ENCODE measurements at regions not wholly inside any gene's neighbourhood (a gene's known extent, or its start where the extent isn't known, plus 50 kb on each side); places are given as distances from the start of the nearest gene placed in this dataset.

DNA sequence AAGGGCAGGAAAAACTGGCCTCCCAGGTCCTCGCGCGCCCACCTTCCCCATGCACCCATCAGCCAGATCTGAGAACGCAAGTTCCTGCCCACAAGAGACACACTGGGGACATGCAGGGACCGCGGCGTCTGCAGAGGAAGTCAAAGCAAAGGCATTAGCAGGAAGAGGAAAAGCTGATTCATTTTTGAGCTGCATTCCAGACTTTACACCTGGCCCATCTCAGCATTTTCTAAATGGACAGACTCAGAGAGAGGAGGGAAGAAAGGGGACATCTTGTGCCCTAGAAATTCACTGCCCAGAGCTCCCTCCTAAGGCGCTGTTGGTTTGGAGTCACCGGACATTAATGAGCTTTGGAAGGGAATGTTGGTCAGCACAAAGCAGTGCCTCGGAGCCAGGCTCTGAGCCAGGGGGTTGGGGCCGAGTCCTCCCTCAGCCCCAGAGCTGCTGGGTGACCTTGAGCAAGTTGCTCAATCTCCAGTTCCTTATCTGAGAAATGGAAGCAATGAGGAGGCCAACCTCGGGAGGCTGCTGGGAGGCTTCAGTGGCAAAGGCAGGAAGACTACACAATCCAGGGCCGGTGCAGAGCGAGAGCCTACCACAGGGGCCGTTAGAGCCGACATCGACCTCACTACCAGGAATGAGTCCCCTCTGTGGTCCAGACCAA is 150.5 kb upstream of the IQSEC1 start:
- no peak for DNase-seq

DNA sequence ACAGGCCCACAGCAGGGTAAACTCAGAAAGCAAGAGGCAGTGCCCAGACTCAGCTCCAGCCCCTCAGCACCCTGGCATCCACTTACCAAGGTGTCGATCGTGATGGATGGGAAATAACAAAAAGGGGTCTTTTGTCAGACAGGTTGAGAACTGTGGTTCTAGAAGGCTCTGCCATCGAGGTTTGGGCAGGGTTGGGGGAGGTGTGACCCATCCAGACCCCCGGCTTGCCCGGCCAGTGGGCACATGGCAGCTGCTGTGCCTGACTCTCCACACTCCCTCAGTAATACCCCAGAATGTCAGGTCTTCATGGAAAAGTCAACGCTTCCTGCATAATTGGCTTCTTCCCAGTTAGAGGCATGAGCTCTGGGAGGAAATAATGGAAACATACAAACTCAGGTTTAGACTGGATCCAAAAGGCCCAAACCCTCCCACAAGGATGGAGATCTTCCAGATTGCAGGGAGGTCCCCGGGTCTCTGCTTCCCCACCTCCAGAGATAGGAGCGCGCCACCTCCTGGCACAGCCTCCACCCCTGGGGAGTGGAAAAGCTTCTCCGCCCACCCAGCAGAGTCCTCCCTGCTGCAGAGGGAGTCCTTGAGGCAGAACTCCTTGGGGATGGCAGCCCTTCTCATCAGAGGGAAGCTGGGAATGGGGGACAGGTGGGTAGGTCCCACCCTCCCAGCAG is 149.8 kb upstream of the IQSEC1 start:
- DNase-seq = no peak

DNA sequence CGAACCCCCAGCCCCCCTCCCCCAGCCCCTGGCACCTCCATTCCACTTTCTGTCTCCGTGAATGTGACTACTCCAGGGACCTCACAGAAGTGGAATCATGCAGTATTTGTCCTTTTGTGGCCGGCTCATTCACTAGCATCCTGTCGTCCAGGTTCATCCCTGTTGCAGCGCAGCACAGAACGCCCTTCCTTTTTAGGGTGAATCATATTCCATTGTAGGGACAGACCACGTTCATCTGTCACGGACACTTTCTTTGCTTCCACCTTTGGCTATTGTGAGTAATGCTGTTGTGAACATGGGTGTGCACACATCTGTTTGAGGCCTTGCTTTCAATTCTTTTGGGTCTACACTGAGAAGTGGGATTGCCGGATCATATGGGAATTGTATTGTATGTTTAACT is 148.9 kb upstream of the IQSEC1 start:
- DNase-seq = no peak

DNA sequence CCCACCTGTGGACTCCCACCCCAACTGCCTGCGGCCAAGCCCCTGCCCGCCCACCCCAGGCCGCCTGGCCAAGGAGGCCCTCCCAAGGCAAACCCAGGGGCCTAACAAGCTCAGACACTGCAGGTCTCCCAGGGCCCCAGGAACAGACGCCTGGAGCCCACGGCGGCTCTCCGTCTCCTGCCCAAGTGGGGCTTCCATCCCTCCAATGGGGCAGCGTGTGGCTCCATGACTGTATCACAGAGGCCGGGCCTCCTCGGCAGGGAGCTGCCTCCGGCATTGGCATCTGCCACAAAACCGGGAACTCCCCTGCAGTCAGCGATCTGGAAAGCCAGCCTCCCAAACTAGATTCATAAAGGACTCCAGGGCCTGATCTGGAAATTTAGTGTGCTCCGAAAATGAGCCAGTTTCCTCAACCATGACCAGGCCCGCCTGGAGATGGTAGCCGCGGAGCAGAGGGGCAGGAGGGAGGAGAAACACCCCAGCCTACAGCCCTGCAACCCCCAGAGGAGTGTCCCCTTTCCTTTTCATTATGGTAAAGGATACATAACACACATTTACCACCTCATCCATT is 148.3 kb upstream of the IQSEC1 start:
- no peak for DNase-seq

DNA sequence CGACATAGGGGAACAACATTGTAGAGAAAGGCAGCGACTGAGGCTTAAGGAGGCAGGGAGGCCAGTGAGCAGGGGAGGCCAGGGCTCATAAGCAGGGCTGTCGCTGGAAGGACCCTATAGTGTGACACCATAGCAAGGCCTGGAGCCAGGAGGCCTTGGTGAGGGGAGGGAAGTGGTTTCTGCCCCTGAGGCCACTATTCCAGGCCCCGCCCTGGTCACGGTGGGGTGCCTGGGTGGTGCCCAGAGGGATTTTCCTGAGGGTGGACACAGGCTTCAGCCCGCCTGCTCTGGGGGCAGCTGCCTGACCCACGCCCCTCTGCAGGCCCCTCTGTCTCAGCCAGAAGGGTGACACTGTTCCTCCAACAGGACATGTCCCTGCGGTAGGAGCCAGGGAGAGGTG is 147.8 kb upstream of the IQSEC1 start:
- no peak for DNase-seq

DNA sequence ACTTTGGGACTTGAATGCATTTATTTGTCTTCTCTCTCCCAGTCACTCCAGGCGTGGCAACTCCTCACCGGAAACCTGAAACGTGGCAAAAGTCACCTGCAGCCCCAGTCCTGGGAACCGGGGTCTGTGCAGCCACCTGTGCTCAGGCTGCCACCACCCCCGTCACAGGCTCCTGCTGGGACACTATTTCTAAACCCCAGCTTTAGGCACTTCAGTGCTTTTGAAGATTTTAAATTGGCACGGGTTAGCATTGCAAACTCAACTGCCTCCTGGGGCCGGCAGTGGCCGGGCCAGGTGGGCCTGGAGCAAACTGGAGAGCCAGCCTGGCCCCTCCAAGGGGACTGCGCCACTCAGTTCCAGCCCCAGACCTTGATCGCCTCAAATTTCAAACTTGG is 146.7 kb upstream of the IQSEC1 start:
- no peak for DNase-seq

DNA sequence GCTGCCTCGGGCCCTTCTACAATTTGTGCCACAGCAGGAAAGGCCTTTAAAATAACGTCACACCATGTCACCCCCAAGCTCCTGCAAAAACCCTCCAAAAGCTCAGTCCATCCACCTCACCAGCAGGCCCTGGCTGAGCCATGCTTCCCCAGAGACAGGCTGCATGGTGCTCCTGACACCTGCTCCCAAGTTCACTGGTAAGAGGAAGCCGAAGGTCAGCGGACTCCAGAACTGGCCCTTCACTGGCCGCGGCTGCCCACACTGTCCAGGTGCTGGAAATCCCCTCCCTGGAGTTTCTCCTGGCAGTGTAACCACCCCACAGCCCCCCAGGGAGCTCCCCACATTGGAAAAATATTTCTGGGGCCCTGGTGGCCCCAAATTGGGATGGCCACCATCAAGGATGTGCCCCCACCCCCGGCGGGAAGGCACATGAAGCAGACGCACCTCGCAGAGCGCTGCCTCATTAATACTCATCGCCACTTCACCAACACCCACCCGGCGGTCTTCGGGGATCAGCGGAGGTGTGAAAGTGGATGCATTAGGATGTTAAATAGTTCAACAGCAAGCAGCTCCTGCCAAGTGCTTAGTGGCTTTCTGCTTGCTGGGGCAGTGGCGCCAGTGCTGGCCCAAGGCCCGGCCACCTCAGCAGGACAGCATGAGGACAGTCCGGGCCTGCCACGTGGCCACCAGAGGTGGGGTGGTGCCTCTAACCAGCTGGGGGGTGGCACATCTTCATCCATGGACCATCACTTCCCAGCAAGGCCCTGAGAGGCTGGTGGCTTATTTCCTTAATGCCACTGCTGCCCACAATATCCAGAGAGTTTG is 146.1 kb upstream of the IQSEC1 start:
- no peak for DNase-seq

DNA sequence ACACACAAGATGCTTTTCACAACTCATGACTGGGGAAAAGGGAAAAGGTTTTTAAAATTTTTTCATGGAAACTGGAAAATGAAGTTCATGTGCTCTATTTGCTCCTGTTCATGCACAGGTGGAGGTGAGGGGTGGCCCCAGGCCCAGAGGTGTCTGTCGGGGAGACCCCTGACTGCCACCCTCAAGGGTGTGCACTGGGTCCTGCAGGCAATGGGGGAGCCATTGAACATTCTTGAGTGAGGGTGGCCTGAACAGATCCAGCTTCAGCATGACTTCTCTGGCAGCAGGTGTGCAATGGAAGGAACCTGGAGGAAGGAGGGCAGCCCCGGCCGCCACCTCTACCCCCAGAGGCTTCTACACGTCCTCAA is 145.3 kb upstream of the IQSEC1 start:
- DNase-seq = no peak

DNA sequence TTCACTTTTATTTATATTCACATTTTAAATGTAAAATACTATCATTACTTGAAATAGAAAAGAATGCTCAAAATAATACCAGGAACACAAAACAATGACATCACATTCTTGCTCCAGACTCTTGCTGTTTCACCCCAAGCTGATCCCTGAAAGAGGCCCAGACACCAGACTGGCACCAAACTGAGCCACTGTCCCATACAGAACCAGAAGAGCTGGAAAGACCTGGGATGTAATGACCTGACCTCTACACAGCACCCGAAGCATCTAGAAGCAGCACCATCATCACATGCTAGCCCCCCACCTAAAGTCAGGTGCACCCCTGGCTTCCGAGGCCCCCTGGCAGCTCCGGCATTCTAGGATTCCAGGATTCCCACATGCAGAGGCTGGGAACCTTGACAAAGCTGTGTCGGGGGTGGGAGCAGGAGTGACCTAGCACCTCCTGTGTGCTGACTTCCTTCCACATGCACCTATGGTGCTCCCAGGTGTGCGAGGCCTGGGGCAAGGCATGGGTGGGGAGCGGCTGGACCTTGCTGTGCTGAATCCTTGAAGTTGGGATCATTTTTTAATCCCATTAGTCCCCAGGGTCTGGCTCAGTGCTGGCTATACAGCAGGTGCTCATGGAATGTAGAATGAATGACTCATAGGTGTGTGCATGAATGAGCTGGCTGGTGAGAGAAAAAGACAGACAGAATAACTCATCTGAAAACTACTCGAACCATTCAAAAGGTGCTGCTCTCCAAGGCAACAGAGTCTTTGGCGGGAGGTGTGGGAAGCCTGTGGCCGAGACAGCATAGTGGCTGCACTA is 144.7 kb upstream of the IQSEC1 start:
- no peak for DNase-seq

DNA sequence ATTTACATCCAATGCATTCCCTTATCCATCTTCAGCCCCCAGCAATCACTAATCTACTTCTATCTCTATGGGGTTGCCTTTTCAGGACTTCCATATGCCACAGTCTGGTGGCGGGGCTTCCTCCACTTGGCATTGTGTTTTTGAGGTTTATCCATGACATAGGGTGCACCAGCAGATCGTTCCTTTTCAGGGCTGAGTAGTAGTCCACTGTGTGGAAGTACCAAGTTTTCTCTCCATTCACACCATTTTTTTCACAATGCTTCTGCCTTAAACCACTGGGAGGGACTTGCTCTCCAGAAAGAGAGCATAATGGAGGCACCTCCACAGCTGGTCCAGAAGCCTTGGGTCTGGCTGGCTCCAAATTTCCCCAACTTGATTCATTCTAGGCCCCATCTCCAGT is 144.0 kb upstream of the IQSEC1 start:
- DNase-seq = no peak

DNA sequence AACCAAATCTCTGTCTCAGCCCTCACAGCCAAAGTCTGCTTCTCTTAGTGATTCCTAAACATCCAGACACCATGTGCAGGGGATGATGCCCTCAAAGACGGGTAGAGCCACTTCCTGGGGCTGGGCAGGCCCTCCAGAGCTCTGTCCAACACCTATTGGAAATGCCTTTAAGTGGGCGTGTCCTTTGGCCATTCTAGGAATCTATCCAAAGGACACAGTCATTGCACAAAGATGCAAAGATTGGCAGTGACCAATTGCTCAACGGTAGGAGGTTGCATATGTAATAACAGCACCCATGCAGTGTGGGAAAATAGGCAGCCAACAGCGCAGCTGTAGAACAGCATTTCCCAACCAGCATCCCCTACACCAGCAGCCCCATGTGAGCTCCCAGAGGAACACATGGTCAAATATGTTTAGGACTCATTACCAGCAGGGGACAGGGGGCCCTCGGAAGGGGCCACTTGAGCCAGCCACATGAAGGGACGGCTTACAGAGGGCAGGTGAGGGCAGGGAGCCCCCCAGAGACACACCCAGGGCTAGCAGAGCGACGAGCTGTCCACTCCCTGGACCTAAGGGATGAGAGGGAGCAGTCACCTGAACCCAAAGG is 142.8 kb upstream of the IQSEC1 start:
- DNase-seq = no peak

DNA sequence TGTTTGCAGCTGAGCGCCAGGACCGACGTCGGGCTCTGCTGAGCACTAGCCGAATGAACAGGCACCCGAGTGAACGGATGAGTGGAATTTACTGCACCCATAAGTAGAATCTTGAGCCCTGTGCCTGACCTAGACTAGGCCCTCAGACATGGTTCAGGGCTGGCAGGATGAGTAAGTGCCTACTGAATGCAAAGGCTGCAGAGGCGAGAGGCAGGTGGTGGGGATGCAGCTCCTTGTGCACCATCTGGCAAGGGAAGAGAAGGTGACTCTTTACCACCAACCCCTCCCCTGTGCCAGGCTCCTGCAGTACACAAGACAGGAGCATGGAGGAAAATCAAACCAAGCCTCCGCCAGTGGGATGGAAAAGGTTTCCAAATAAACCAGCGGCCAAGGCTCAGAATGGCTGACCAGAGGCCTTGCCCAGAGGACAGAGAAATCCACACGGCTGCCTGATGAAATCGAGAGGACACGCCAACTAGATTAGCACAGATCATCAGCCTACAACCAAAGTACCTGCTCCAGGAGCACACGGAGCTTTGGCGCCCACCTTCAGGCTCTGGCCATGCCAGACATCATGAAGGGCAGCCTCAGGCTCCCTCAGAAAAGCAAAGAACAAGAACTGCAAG is 141.7 kb upstream of the IQSEC1 start:
- DNase-seq = no peak

DNA sequence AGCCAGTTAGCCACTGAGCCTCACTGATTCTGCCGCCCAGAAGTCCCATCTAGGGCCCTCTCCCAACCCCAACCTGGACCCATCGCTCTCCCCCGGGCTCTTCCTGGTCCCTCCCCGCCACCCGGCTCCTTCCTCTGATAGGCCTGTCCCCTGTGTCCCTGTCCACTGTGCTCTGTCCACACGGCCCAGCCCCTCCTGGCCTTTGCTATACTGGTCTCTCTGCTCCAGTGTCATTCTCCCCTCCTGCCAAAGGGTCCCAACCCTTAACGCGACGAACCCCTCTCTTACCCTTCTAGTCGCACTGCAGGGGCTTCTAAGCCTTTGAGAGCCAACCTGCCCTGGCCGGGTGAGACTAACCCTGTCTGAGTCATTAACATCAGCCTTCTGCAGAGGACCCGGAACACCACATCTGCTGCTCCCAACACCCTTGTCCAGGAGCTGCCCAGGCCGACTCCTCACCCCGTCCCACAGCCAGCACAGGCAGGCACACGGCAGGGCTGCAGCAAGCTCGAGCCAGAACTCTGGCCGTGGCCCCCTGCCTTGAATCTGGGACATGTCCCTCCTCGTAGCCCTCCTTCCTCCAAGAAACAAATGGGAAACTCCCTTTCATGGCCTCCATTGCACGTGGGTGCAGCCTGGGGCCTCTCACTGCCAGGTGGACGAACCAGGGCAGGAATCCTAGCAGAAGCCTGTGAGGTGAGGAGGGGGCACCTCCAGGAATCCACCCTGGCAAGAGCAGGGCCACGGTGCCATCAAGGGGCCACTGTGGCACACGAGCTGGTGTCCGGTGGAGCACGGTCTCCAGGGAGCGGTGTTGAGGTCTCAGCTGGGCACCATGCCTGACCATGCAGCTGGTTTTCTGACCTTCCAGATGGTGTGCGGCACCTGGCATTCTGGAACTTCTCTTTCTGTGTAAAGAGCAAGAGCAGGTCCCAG is 140.9 kb upstream of the IQSEC1 start:
- DNase-seq = no peak

DNA sequence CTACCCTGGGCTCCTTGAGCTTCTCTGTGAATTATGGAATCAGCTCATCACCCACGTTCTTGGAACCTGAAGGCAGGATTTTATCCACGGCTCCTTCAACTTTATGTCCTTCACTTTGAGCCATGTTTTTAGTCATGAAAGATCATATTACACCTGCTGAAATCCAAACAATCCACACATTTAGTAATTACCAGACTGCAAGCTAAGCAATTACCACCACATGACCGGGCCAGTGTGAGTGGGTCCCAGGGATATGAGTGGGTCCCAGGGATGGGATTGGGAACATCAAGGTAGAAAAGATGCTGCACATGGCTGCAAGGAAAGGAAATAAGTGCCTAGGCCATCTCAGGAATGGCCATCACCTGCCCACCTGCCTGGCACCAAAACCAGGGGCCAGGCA is 140.3 kb upstream of the IQSEC1 start:
- no peak for DNase-seq

DNA sequence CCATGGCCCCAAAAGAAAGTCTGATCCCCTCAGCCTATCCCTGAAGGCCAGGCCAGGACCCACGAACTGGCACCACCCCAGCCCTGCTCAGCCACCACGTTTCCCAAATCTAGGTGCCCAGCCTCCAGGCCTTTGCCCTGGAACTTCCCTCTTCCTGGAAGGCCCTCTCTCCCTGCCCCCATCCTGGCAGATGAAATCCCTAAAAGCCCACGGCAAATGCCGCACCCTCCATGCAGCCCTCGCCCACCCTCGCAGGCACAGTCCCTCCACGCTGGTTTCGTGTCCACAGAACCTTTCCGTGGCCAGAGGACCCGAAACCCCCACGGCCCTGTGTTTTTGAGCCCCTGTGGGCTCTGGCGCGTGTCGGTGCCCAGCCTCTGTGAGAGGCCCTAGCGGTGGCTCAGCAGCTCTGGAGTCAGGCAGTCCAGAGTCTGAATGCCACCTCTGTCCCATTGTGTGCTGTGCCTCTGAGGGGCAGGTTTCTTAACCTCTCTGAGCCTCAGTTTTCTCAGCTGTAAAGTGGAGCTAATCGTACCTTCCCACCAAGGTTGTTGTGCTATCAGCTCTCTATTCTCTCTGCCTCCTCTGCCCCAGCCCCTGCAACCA is 138.5 kb upstream of the IQSEC1 start:
- DNase-seq = no peak

DNA sequence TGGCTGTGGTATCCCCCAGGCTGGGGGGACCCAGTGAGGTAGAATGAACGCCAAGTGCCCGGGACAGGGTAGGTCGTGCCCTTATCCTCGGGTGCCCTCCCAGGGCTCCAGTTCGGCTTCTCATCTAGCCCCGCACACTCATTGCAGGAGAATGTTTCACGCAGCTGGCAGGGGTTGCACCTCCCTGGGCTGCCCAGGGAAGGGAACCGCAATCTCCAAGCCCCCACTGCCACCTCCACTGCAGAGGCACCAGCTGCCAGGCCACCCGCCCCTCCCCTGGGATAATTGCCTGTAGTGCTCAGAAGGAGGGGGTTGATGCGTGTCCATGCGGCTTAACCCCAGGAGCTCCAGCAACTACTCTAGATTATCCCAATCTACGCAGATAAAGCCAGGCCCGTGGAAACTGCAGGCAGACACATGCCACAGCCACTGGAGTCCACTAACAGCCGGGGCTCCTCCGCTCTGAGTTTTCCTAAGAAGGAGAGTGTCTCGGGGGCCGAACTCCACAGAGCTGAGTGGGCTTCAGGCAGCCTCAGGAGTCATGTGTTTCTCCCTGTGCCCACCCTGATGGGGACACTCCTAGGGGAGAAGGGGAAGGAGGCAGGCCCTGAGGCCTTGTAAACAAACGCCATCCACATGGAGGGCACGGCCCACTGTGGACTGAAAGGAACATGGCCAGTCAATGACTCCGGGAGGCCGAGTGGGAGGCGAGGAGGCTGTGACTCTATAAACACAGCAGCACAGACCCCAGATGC is 137.2 kb upstream of the IQSEC1 start:
- DNase-seq = no peak

DNA sequence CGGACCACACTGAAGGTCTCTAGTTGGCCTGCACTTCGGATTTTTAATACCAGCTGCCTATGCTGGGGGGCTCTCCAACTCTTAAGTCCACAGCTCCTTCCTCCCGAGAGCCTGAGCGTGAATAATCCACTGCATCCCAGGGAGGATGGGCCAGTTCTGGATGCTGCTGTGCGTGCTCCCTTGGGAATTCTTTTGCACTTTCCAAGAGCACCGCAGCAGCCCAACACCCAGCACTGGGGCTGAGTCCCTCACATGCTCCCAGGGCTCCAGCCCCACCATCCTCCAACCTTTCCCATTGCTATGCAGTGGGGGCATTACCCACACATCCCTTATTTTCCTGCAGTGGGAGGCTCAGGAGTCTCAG is 136.4 kb upstream of the IQSEC1 start:
- no peak for DNase-seq

DNA sequence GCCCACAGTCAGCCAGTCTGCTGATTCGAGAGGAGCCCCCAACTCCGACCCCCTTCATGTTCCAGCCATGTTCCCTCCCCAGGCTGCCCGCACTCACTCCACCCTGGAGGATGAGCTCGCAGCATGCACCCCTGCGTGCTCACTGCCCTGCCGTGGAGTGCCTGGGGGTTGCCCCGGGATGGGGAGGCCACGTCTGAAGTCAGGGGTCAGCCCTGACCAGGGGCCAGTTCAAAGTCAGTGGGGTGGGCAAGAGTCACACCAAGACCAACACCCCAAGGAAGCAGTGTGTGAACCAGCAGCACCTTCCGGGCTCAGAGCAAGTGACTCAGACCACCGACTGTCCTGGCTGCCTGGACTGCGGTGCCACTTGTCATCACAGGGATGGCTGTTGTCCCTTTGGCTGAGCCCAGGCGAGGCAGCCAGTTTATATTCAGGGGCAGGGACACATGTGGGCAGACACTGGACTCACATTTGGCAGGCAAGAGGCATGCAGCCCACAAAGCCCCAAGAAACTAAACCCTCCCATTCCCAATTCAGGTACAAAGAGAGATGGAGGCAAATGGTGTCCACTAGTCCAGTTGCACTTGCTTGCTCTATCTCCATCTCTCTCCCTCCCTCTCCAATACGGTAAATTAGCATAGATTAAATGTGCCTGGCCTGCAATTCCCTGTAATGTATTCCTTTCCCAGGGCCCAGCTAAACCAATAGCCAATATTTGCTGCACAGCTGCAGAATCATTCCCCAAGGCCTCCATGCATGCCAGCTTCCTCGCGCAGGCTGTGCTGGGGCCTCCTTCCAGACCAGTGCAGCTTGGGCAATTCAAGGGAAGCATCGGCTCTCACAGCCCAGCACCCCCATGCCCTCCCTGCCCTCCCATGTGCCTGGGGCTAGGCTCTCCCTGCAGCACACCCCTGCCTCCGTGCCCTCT is 135.7 kb upstream of the IQSEC1 start:
- DNase-seq = no peak
